PC-3 (cell line): ENCODE measurements at regions not wholly inside any gene's neighbourhood (a gene's known extent, or its start where the extent isn't known, plus 50 kb on each side); places are given as distances from the start of the nearest gene placed in this dataset.
A peak's percentile ranks its signal among the peaks of the same experiment; 100 is the strongest.

ENCODE experiments used
- ATAC-seq: fragments of 200-7000 bp; cut with Tn5 transposase; 2 replicates; pipeline ENCODE4 v1.9.1; 2020; ENCODE audit warnings: mild to moderate bottlenecking, moderate library complexity
- BruUV-seq: library from RNA; stranded (reverse); fragments of 400-500 nt; replicated peaks from 2 replicates; lab custom pipeline; 2021; lab: Mats Ljungman, UMichigan
- CTCF ChIA-PET: fragments of 300-600 bp; sonication (Branson Sonifier 250); formaldehyde crosslinking; loops from one replicate; lab custom pipeline; 2022; ENCODE audit warnings: antibody characterized with exemption; lab: Charles Lee
- POLR2A ChIA-PET: fragments of 300-600 bp; sonication (Branson Sonifier 250); formaldehyde crosslinking; loops from one replicate; lab custom pipeline; 2022; ENCODE audit warnings: antibody characterized with exemption; ENCODE audit not compliant: unreplicated experiment; lab: Charles Lee
- DNase-seq: peaks from one replicate; pipeline ENCODE4 v3.0.0-alpha.2; 2015
- H2AFZ ChIP-seq: fragments of 300-600 bp; sonication (generic); 2 replicates; pipeline ENCODE4 v1.6.0; 2016; ENCODE audit warnings: antibody characterized with exemption, low read length
- H3F3A ChIP-seq: fragments of 300-600 bp; sonication (generic); one replicate; pipeline ENCODE4 v1.6.0; 2017; ENCODE audit warnings: antibody characterized with exemption, low read length, control low read depth, mild to moderate bottlenecking; ENCODE audit not compliant: unreplicated experiment
- H3K27ac ChIP-seq: fragments of 300-600 bp; sonication (generic); 2 replicates; pipeline ENCODE4 v1.5.1; 2016; ENCODE audit warnings: mild to moderate bottlenecking, low read length
- H3K27me3 ChIP-seq: fragments of 300-600 bp; sonication (generic); 2 replicates; pipeline ENCODE4 v1.6.1; 2016; ENCODE audit warnings: low read length, mixed read lengths
- H3K36me3 ChIP-seq: fragments of 300-600 bp; sonication (generic); 2 replicates; pipeline ENCODE4 v1.6.1; 2016; ENCODE audit warnings: low read depth, mixed run types, low read length, mixed read lengths
- H3K4me1 ChIP-seq: fragments of 300-600 bp; sonication (generic); 2 replicates; pipeline ENCODE4 v1.5.1; 2016; ENCODE audit warnings: low read length; ENCODE audit not compliant: insufficient read depth
- H3K4me2 ChIP-seq: fragments of 300-600 bp; sonication (generic); 2 replicates; pipeline ENCODE4 v1.6.0; 2016; ENCODE audit warnings: low read length
- H3K4me3 ChIP-seq: fragments of 300-600 bp; sonication (generic); 2 replicates; pipeline ENCODE4 v1.5.1; 2016; ENCODE audit warnings: mild to moderate bottlenecking, low read length, mixed read lengths
- H3K79me2 ChIP-seq: fragments of 300-600 bp; sonication (generic); 2 replicates; pipeline ENCODE4 v1.6.1; 2017; ENCODE audit warnings: low read length, mixed read lengths
- H3K9ac ChIP-seq: fragments of 300-600 bp; sonication (generic); 2 replicates; pipeline ENCODE4 v1.6.0; 2016; ENCODE audit warnings: mild to moderate bottlenecking, low read length
- H3K9me2 ChIP-seq: fragments of 300-600 bp; sonication (generic); replicated peaks from 2 replicates; pipeline ENCODE4 v1.6.1; 2016; ENCODE audit warnings: mixed run types, low read length, mixed read lengths
- H3K9me3 ChIP-seq: fragments of 300-600 bp; sonication (generic); 2 replicates; pipeline ENCODE4 v1.6.1; 2016; ENCODE audit warnings: low read length, mixed read lengths
- H4K20me1 ChIP-seq: fragments of 300-600 bp; sonication (generic); 2 replicates; pipeline ENCODE4 v1.6.1; 2016; ENCODE audit warnings: low read length, mixed read lengths
- CTCF ChIP-seq: fragments of 300-600 bp; sonication (generic); conservative IDR thresholded peaks from 2 replicates; pipeline ENCODE4 v1.5.1; 2017; ENCODE audit warnings: antibody characterized with exemption, low read depth, mild to moderate bottlenecking, low read length
- EZH2 ChIP-seq: fragments of 300-600 bp; sonication (generic); IDR thresholded peaks from one replicate; pipeline ENCODE4 v1.6.1; 2017; ENCODE audit warnings: antibody characterized with exemption, mild to moderate bottlenecking, low read length; ENCODE audit not compliant: unreplicated experiment
- EZH2phosphoT487 ChIP-seq: fragments of 300-600 bp; sonication (generic); IDR thresholded peaks from 2 replicates; pipeline ENCODE4 v1.6.1; 2018; ENCODE audit warnings: mild to moderate bottlenecking, antibody characterized with exemption, low read length, borderline replicate concordance
- intact Hi-C: fragments of 100-400 bp; cut with micrococcal nuclease; formaldehyde crosslinking; loops from 2 replicates; pipeline ENCODE4 v1.9.0; 2023

DNA sequence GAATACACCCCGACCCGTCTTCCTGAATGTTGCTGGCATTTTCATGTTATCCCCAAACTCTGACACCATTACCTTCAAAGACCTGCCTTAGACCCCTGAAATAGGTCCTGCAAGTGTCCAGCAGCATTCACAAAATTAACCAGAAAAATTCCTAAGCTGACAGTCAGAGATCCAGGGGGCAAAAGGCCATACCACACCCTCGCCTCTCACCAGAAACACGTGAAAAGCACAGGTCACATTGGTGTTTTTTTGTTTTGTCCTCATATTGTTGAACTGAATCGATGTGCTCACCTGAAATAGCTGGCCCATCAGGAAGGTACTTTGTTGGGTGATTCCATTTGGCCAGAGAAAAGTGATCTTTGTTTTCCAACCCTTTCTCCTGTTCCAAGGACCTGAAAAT, 113.1 kb upstream of the HES1 start:
- Histone ChIP-seq H3K79me2 (no peaks in the 10 kb centered on the region), H3K27ac (no peak overlapping the region), H3K9me2 (no peaks in the 10 kb centered on the region), H3K4me1 (peaks cover 6% of the 10 kb centered on the region; the same call in 1 of the 2 replicates), H3K9ac (no peak overlapping the region), H4K20me1 (no peaks in the 10 kb centered on the region), H3F3A (no peaks in the 10 kb centered on the region), H3K27me3 (no peaks in the 10 kb centered on the region), H3K9me3 (no peaks in the 10 kb centered on the region), H3K4me3 (no peak overlapping the region), H2AFZ (no peak overlapping the region), H3K4me2 (no peak overlapping the region), H3K36me3 (no peaks in the 10 kb centered on the region)
- TF ChIP-seq CTCF: no peak
- no peak for TF ChIP-seq EZH2phosphoT487
- no peak for TF ChIP-seq EZH2
- no peak for ATAC-seq
- DNase-seq: peak; percentile 25
- intact Hi-C loops: no loop called here
- CTCF ChIA-PET: no interaction called here
- POLR2A ChIA-PET: no interaction called here
- BruUV-seq: no TSS peak

- peak; percentile 29; the same call in 1 of the 2 replicates for ATAC-seq
- no peak overlapping the region for H3K4me3 ChIP-seq
- H3K27me3 ChIP-seq: no peaks in the 10 kb centered on the region
- DNase-seq: peak; percentile 25
- no peaks in the 10 kb centered on the region for H3F3A ChIP-seq
- H3K79me2 ChIP-seq: no peaks in the 10 kb centered on the region
- ChIA-PET CTCF (no interaction called here), POLR2A (no interaction called here)
- H4K20me1 ChIP-seq: no peaks in the 10 kb centered on the region
- H3K4me1 ChIP-seq: peaks cover 6% of the 10 kb centered on the region; the same call in 1 of the 2 replicates
- no TSS peak for BruUV-seq
- no peaks in the 10 kb centered on the region for H3K9me2 ChIP-seq
- no peaks in the 10 kb centered on the region for H3K9me3 ChIP-seq
- no peaks in the 10 kb centered on the region for H3K36me3 ChIP-seq
- TF ChIP-seq EZH2phosphoT487 (no peak), CTCF (no peak), EZH2 (no peak)
- H3K4me2 ChIP-seq: no peak overlapping the region
- no peak overlapping the region for H3K27ac ChIP-seq
- H2AFZ ChIP-seq: no peak overlapping the region
- H3K9ac ChIP-seq: no peak overlapping the region
- intact Hi-C loops: no loop called here
Observed at GRCh38 chr3:194023501-194024280, 112.3 kb upstream of the HES1 start.

DNA sequence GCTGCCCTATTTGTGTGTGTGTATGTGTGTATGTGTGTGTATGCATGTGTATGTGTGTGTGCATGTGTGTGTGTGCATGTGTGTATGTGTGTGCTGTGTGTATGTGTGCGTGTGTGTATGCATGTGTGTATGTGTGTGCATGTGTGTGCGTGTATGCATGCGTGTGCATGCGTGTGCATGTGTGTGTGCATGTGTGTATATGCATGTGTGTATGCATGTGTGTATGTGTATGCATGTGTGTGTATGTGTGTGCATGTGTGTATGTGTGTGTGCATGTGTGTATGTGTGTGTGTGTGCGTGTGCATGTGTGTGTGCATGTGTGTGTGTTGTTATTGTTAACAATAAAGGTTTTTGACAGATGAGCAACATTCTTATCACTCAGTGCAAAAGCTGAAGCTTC, 110.8 kb upstream of the HES1 start:
- Histone ChIP-seq H4K20me1 (no peaks in the 10 kb centered on the region), H3K4me2 (no peak overlapping the region), H3K36me3 (no peaks in the 10 kb centered on the region), H3K4me3 (no peak overlapping the region), H3K9ac (no peak overlapping the region), H3K27me3 (no peaks in the 10 kb centered on the region), H3K79me2 (no peaks in the 10 kb centered on the region), H3K4me1 (peaks cover 6% of the 10 kb centered on the region; the same call in 1 of the 2 replicates), H3K27ac (no peak overlapping the region), H2AFZ (no peak overlapping the region), H3F3A (no peaks in the 10 kb centered on the region), H3K9me2 (no peaks in the 10 kb centered on the region), H3K9me3 (no peaks in the 10 kb centered on the region)
- intact Hi-C loops: no loop called here
- ChIA-PET POLR2A (no interaction called here), CTCF (no interaction called here)
- no peak for DNase-seq
- TF ChIP-seq EZH2 (no peak), EZH2phosphoT487 (no peak), CTCF (no peak)
- no peak for ATAC-seq
- no TSS peak for BruUV-seq
